ENCODE measurements at regions not wholly inside any gene's neighbourhood (a gene's known extent, or its start where the extent isn't known, plus 50 kb on each side); places are given as distances from the start of the nearest gene placed in this dataset.

DNA sequence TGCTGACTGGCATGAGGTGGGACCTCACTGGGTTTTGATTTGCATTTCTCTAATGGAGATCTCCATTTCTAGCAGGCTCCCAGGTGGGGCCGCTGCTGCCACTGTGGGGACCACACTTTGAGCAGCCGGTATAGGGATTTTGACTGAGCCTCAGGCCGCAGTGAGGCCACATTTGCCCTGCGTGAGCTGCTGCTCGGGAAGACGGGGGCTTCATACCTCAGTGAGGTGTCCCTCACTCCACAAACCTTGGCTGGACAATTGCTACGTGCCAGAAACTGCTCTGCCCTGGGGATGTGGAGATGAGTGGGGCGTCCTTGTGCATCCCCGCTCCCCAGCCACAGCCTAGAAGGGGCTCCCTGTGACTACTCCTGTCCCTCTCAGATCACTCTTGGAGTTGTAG lies 134.3 kb downstream of the ANKRD60 start:
- DNase-seq (ENCODE audit: low spot score) = no peak
- Mint-ChIP-seq H3K4me1 (ENCODE audit: low read depth) (no peaks in the 10 kb centered on the region), H3K9me3 (ENCODE audit: low read depth) (no peaks in the 10 kb centered on the region), H3K27ac (ENCODE audit: unreplicated experiment) (no peak overlapping the region), H3K27me3 (ENCODE audit: low read depth) (peaks cover 6% of the 10 kb centered on the region), H3K4me3 (ENCODE audit: unreplicated experiment) (no peak overlapping the region), H3K36me3 (ENCODE audit: low read depth) (no peaks in the 10 kb centered on the region)
- TF ChIP-seq, protein P1, sequence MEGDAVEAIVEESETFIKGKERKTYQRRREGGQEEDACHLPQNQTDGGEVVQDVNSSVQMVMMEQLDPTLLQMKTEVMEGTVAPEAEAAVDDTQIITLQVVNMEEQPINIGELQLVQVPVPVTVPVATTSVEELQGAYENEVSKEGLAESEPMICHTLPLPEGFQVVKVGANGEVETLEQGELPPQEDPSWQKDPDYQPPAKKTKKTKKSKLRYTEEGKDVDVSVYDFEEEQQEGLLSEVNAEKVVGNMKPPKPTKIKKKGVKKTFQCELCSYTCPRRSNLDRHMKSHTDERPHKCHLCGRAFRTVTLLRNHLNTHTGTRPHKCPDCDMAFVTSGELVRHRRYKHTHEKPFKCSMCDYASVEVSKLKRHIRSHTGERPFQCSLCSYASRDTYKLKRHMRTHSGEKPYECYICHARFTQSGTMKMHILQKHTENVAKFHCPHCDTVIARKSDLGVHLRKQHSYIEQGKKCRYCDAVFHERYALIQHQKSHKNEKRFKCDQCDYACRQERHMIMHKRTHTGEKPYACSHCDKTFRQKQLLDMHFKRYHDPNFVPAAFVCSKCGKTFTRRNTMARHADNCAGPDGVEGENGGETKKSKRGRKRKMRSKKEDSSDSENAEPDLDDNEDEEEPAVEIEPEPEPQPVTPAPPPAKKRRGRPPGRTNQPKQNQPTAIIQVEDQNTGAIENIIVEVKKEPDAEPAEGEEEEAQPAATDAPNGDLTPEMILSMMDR (IDR thresholded peaks at IDR 0.05) = no peak

DNA sequence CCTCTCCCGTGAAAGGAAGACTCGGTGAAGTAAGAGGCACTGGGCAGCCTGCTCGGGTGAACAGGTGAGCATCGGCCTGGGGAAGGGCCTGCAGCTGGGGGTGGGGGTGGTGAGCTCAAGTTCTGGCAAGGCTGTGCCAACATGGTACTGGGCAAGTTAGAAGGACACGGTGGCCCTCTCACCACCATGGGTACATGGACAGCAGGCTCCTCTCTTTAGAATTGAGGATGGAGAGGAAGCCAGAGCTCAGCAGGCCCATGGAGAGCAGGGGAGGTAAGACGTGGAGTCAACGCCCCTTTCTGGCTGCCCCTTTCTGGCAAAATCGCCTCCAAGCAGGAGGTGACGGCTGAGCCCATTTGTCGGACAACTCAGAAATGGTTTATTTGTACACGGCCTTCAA lies 135.6 kb downstream of the ANKRD60 start:
- Mint-ChIP-seq H3K27ac (ENCODE audit: unreplicated experiment) (no peak overlapping the region), H3K9me3 (ENCODE audit: low read depth) (no peaks in the 10 kb centered on the region), H3K27me3 (ENCODE audit: low read depth) (peaks cover 5% of the 10 kb centered on the region), H3K4me3 (ENCODE audit: unreplicated experiment) (no peak overlapping the region), H3K4me1 (ENCODE audit: low read depth) (no peaks in the 10 kb centered on the region), H3K36me3 (ENCODE audit: low read depth) (no peaks in the 10 kb centered on the region)
- DNase-seq (ENCODE audit: low spot score) = no peak
- TF ChIP-seq, protein P1 (IDR thresholded peaks at IDR 0.05) = no peak

DNA sequence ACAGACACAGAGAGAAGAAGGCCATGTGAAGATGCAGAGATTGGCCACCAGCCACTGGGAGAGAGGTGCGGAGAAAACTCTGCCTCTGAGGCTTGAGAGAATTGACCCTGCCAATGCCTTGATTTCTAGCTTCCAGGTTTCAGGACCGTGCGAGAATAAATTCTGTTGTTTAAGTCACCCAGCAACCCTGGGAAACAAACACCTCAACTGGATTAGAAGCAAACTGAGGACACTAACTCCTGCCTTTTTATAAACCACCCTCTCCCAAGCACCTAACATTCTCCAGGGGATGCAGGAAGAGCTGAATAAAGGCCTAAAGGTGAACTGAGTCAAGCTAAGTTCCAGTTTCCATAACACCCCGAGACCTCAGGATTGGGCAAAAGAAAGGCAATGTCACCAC lies 136.1 kb downstream of the ANKRD60 start:
- Mint-ChIP-seq H3K36me3 (ENCODE audit: low read depth) (no peaks in the 10 kb centered on the region), H3K9me3 (ENCODE audit: low read depth) (no peaks in the 10 kb centered on the region), H3K4me3 (ENCODE audit: unreplicated experiment) (no peak overlapping the region), H3K27me3 (ENCODE audit: low read depth) (peaks cover 3% of the 10 kb centered on the region), H3K27ac (ENCODE audit: unreplicated experiment) (no peak overlapping the region), H3K4me1 (ENCODE audit: low read depth) (no peaks in the 10 kb centered on the region)
- DNase-seq (ENCODE audit: low spot score) = no peak
- TF ChIP-seq, protein P1 (IDR thresholded peaks at IDR 0.05) = no peak

DNA sequence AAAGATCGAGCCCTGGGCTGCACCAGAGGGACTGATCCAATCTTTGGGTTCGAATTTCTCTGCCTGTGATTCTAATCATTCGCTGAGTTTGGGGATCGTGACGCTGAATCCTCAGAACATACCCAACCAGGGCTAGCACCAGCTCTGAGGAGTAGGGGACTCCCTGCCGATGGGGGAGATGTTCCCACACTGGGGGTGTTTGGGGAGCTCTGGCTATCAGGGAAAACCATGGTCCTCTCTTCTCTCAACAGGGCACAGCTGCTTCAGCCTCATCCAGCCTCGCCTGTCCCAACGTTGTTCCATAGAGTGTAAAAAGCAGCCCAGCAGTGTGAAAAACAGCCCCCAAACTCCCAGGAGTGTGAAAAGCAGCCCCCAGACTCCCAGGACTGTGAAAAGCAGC lies 136.6 kb downstream of the ANKRD60 start:
- TF ChIP-seq, protein P1 (IDR thresholded peaks at IDR 0.05) = no peak
- H3K27ac Mint-ChIP-seq (ENCODE audit: unreplicated experiment) = no peak overlapping the region
- H3K4me3 Mint-ChIP-seq (ENCODE audit: unreplicated experiment) = no peak overlapping the region
- peaks cover 2% of the 10 kb centered on the region for H3K27me3 Mint-ChIP-seq (ENCODE audit: low read depth)
- H3K36me3 Mint-ChIP-seq (ENCODE audit: low read depth) = no peaks in the 10 kb centered on the region
- peaks cover 3% of the 10 kb centered on the region for H3K4me1 Mint-ChIP-seq (ENCODE audit: low read depth)
- DNase-seq (ENCODE audit: low spot score) = no peak
- H3K9me3 Mint-ChIP-seq (ENCODE audit: low read depth) = no peaks in the 10 kb centered on the region

DNA sequence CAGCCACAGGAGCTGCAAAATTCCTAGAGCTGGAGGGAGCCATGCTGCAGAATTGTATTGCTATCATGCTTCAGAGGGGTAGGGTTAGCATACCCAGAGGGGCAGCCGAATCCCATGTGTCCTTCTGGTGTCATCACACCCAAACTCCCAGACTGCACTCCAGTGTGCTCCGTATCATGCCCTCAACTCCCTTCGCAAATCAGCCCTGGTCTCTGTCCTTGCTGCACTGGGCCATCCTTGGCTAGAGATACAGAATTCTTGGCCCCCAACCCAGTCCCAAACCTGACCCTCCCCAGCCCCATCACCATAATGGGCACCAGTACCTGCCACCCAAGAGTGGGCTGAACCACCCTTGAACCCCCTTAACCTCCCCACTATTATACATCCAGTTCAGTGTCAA lies 138.3 kb downstream of the ANKRD60 start:
- Mint-ChIP-seq H3K9me3 (ENCODE audit: low read depth) (no peaks in the 10 kb centered on the region), H3K4me3 (ENCODE audit: unreplicated experiment) (no peak overlapping the region), H3K36me3 (ENCODE audit: low read depth) (no peaks in the 10 kb centered on the region), H3K4me1 (ENCODE audit: low read depth) (peaks cover 3% of the 10 kb centered on the region), H3K27me3 (ENCODE audit: low read depth) (peaks cover 2% of the 10 kb centered on the region), H3K27ac (ENCODE audit: unreplicated experiment) (no peak overlapping the region)
- TF ChIP-seq, protein P1 (IDR thresholded peaks at IDR 0.05) = no peak
- DNase-seq (ENCODE audit: low spot score) = no peak

Measured in chondrocyte (in vitro differentiated cells).